Middle frontal gyrus (tissue), 1 donor: ENCODE measurements at regions not wholly inside any gene's neighbourhood (a gene's known extent, or its start where the extent isn't known, plus 50 kb on each side); places are given as distances from the start of the nearest gene placed in this dataset.
"Not testable (repeated sequence)": the region's sequence is repeated elsewhere in the genome, so short reads cannot be mapped to it uniquely, and the experiment has no call there.

Experiments
- DNase-seq: peaks from one replicate; pipeline ENCODE4 v3.0.0-alpha.2; 2015; ENCODE audit warnings: low spot score; ENCODE audit errors: extremely low spot score

DNA sequence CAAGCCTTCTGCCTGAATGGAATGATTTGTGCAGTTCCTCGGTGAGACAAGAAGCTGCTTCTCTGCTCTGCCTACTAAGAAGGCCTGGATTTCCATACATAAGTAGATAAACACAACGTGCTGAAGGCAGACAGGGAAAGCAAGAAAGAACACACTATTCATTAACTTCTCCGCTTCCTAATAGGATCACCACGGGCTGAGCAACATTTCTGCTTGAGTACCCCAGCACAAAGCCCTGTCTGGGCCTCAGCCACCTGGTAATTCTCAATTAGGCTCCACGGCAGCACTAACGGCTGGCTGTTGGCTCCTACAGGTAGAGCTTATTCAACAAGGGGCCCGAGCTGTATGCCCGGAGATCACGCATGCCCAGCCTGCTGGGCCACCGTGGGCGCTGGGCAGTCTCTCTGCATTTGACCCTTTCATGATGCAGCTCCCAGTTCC lies 1156.6 kb downstream of the TBC1D22A start:
- no peak for DNase-seq

DNA sequence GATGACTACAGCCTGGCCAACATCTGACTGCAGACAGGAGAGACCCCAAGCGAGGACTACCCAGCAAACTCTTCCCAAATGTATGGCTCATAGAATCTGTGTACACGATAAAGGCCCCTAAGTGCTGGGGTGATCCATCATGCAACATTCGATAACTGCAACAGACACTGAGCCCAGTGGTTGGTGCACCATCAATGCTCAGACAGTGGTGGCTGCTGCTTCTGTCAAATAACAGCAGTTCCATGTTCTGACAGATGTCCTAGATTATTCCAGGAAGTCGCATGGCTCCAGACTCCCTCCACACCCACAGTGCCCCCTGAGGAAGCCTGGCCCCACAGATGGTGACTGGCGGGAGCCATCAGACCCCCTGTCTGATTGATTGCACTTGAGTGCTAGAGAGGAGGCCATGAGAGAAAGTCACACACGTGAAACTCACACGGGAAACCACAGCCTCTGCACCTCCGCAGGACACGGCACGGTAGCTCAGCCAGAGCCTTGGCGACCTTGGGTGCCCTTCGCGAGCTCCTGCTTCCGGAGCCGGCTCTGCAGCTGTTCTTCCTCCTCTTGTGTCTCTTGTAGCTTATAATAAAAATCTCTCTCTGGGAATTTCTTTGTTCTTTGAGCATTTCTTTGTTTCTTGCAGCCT lies 1155.9 kb downstream of the TBC1D22A start:
- DNase-seq, result no peak

GRCh38 chr22:47914481-47915097 lies 1152.1 kb downstream of the TBC1D22A start:
- DNase-seq, result no peak

- DNase-seq, result no peak
These were observed 1140.3 kb downstream of the TBC1D22A start for GRCh38 chr22:47902646-47903180.

DNA sequence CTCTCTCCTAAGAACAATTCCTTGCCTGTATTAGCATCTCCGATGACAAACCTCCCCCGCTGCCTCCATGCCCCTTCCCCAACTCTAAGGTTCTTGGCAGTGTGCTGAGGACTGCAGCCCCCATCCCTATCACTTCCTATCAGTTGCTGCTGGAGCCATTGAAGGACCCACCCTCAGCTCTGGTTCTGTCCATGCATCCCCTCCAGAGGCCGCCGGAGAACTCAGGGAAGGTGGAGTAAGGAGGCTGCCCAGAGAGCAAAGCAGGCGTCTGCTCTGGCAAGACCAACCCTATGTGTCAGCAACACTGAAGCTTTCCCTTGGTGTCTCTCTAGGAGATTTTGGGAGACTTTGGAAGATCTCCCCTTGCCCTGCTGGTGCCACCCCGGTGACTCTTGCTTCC lies 1139.5 kb downstream of the TBC1D22A start:
- no peak for DNase-seq

DNA sequence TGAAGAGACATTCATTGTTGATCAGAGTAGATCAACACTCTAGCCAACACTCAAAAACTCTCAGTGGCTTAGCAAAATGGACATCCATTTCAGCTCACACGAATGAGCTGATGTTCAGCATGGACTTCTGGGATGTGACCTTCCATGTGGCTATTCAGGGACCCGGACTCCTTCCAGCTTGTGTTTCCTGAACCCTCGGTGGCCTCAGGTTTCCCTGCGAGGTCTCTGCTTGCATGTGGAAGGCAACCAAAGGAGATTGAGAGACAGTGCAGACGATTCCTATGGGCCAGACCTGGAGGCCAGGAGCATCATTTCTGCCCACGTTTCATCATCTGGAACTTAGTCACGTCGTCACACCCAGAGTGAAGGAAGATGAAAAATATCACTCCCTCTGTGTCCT lies 1137.4 kb downstream of the TBC1D22A start:
- no peak for DNase-seq

DNA sequence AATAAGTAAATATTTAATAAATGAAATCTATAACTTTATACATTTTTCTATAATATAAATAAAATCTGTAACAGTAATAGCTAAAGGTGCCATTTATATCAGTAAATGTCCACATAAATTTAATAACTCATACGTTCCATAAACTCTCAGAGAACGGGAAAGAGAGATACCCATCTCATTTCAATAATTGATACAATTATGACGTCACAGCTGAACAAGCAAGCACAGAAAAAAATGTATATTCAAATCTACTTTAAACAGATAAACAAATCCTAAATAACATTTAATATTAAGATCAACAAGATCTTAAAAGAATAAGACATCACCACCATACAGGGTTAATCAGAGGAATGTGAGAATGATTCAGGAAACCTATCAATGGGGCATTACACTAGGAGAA lies 1136.5 kb downstream of the TBC1D22A start:
- no peak for DNase-seq

DNA sequence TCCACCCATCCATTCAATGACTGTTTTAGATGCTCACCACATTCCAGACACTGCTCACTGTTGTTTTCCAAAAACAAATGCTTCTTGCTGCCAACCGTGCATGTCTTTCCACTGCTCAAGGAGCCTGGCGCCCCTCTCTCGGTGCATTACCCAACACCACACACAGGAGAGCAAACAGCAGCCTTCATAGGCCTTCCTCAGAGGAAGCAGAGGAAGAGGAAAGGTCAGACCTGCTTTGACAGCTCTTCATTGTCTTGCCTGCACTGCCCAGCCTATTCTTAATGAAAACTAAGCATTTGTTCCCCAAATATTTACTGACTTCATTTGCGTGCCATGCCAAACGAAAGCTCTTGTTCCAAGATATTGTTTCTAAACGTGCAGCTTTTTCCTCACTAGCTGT lies 1129.2 kb downstream of the TBC1D22A start:
- no peak for DNase-seq

- DNase-seq, result no peak
These were observed 1126.4 kb downstream of the TBC1D22A start for GRCh38 chr22:47888817-47889216.

DNA sequence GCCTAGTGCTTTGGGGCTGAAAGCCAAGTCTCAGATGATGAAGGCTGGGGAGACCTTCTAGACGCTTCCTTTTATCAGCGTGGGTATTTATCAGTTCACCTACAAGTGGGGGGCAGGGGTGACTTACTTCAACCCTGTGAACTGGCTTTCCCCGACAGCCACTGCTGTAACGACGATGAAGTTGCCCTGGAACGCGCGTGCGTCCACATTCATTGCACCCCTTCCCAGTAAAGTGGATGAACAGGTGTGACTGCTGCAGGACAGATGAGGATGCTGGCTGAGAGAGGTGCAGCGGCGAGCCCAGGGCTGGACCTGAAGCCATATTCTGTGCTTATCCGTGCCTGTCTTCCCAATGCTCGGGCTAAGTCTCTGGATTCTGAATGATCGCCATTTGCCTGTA lies 1122.3 kb downstream of the TBC1D22A start:
- DNase-seq, result no peak

DNA sequence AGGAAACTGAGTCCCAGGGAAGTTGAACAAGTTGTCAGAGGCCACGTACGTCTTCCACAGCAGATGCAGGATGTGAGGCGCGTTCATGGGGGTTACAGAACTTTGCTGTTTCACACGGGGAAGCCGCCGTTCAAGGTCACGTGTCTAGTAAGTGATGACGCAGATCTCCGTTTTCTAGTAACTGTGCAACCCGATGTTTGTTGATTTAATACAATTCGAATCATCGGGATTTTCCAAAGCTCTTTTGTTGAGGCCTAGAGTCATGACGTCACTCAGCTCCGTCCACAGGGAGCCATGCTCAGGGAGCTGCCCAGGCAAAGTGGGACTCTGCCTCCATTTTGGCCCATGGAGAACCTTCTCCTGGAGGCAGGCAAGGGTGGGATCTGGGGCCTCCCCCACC lies 1121.8 kb downstream of the TBC1D22A start:
- no peak for DNase-seq

- DNase-seq, result no peak
These were observed 1121.3 kb downstream of the TBC1D22A start for GRCh38 chr22:47883757-47884156.

DNA sequence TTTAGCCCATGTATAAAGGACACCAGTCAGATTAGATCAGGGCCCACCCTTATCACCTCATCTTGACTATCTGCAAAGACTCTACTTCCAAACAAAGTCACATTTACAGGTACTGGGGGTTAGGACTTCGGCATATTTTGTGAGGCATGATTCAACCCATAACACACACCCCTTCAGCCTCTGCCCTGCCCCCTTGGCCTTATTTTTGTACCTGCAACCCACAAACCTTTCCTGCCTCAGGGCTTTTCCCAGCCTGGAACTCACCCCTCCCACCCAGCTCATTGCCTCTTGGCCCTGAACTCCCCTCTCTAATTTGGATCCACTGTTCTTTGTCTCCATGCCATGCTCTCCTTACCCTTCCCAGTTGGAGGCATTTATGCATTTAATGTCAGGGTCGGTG lies 1116.9 kb downstream of the TBC1D22A start:
- DNase-seq, result no peak

DNA sequence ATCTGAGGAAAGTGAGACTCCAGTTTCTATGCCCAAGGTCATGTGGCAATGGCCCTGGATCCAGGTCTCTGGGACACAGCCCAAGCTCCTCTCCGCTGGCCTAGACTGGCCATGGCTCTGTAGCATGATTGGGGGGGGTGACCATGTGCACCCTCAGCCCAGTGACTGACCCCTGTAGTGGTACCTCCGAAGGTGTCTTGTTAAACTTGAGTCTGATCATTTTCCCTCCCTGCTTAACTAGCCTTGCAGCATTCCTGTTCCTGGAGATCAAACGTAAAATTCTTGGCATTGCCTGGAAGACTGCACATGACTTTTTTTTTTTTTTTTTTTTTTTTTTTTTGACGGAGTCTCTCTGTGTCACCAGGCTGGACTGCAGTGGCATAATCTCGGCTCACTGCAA lies 1116.0 kb downstream of the TBC1D22A start:
- DNase-seq, result no peak

GRCh38 chr22:47872761-47873535 lies 1110.5 kb downstream of the TBC1D22A start:
- no peak for DNase-seq

GRCh38 chr22:47865626-47866025 lies 1103.2 kb downstream of the TBC1D22A start:
- DNase-seq, result no peak

DNA sequence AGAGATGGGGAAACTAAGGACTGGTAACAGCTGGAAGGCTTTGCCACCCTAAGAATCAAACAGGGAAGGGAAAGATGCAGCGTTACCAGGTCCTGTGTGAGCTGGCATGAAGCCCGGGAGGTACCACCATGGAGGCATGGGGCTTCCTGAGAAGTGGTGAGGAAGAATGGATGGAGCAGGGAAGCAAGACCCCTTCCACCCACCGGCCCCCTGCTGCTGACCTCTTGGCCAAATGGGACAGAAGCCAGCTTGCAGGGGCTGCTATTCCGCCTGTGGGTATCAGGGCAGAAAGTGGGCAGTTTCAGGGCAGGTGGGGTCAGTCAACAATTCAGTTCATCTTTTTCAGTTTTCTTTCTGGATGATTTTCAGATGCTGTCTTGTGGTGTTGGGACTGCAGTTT lies 1099.9 kb downstream of the TBC1D22A start:
- DNase-seq, result no peak

GRCh38 chr22:47860907-47861306 lies 1098.5 kb downstream of the TBC1D22A start:
- not testable (repeated sequence) for DNase-seq

GRCh38 chr22:47859881-47860525 lies 1097.6 kb downstream of the TBC1D22A start:
- DNase-seq, result no peak

GRCh38 chr22:47858773-47859306 lies 1096.4 kb downstream of the TBC1D22A start:
- DNase-seq, result no peak

DNA sequence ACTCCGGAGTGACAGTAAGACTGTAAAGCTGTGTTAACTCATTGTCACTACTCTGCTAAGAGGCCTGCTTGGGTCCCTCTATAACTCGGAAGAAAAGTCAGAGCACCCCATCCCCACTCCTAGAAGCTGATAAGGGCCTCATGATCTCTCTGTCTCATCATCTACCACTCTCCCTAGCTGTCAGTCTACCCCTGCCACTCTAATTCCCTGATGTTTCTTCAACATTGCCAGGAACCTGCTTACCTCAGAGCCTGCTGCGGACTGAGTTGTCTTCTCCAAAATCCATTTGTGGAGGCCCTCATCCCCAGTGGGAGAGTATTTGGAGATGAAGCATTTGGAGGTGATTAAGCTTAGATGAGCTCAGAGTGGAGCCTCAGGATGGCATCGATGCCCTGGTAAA lies 1092.2 kb downstream of the TBC1D22A start:
- DNase-seq, result no peak

DNA sequence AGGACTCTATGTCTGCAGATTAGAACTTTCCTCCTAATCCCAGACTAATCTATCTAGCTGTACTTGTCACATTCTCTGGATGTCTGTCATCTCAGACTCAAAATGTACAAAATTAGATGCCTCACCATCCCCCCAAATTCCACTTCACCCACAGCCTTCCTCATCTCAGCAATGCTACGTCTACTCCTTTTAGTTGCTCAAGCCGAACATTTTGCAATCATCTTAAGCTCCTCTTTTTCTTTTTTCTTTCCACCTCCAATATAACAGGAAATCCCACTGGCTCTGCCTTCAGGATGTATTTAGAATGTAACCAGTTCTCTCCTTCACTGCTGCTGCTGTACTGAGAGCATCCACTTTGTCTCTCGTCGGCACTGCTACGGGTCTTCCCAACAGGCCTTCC lies 1091.8 kb downstream of the TBC1D22A start:
- no peak for DNase-seq
